K562 (cell line): ENCODE measurements at regions not wholly inside any gene's neighbourhood (a gene's known extent, or its start where the extent isn't known, plus 50 kb on each side); places are given as distances from the start of the nearest gene placed in this dataset.

Experiments used
- ATAC-seq: fragments of 200-7000 bp; cut with Tn5 transposase; 3 replicates; pipeline ENCODE4 v1.9.1; 2020; ENCODE audit warnings: moderate library complexity
- BruUV-seq: library from RNA; stranded (reverse); fragments of 400-500 nt; replicated peaks from 2 replicates; lab custom pipeline; 2021; lab: Mats Ljungman, UMichigan
- CTCF ChIA-PET: fragments of 300-600 bp; formaldehyde crosslinking; extraction: SDS; loops from one replicate; lab custom pipeline; 2021; ENCODE audit warnings: low intra/inter-chr PET ratio; lab: Yijun Ruan, JAX
- POLR2A ChIA-PET: fragments of 300-600, 350-650 bp; sonication (Branson Sonifier 250); formaldehyde crosslinking; extraction: SDS; loops from one replicate; lab custom pipeline; 2021; ENCODE audit warnings: antibody characterized with exemption, inconsistent platforms; lab: Yijun Ruan, JAX
- DNase-seq, 4 experiments: peaks; one replicate each; pipeline versions ENCODE4 v3.0.0 to v3.0.0-alpha.2; 2011 to 2018; ENCODE audit warnings: low spot score in 3 of 4, mixed read lengths in 3 of 4; ENCODE audit errors: extremely low read depth in 1 of 4
- FAIRE-seq: peaks from 2 replicates; lab custom pipeline; 2011; peaks lifted over from hg19 to GRCh38; lab: Jason Lieb, UNC
- H2AFZ ChIP-seq: 2 replicates; pipeline ENCODE4 v1.6.0; 2011; ENCODE audit warnings: low read depth, low read length, control low read depth, inconsistent platforms
- H3K27ac ChIP-seq: fragments of 200-600 bp; 3 replicates; pipeline ENCODE4 v1.8.0; 2011; ENCODE audit warnings: low read depth, mild to moderate bottlenecking, control low read depth, inconsistent platforms, low read length, moderate library complexity, mixed read lengths; ENCODE audit errors: extremely low read depth
- H3K27me3 ChIP-seq, 2 experiments: fragments of 300-600 bp in 1 of 2; 2 replicates in 1 of 2; 3 replicates in 1 of 2; pipeline versions ENCODE4 v1.6.0 to v1.8.0; 2011; ENCODE audit warnings: inconsistent platforms in 2 of 2, low read length in 2 of 2, mild to moderate bottlenecking in 1 of 2, mixed read lengths in 1 of 2, moderate library complexity in 1 of 2; ENCODE audit not compliant: control insufficient read depth in 2 of 2, insufficient read depth in 2 of 2
- H3K36me3 ChIP-seq: fragments of 300-600 bp; 3 replicates; pipeline ENCODE4 v1.8.0; 2011; ENCODE audit warnings: mild to moderate bottlenecking, low read length, inconsistent platforms; ENCODE audit not compliant: control insufficient read depth, insufficient read depth
- H3K4me1 ChIP-seq, 2 experiments: fragments of 200-600 bp in 1 of 2; replicated peaks in 1 of 2; 2 replicates in 1 of 2; 3 replicates in 1 of 2; pipeline versions ENCODE4 v1.5.1 to v1.8.0; 2011; ENCODE audit warnings: inconsistent platforms in 2 of 2, low read length in 2 of 2, mild to moderate bottlenecking in 1 of 2, mixed read lengths in 1 of 2, moderate library complexity in 1 of 2; ENCODE audit not compliant: control insufficient read depth in 2 of 2, insufficient read depth in 2 of 2
- H3K4me2 ChIP-seq: 2 replicates; pipeline ENCODE4 v1.6.1; 2011; ENCODE audit warnings: low read length, control low read depth, inconsistent platforms, mixed read lengths; ENCODE audit not compliant: insufficient read depth
- H3K4me3 ChIP-seq: fragments of 200-600 bp; sonication (generic), shearing (Covaris generic); 2 replicates; pipeline ENCODE4 v1.5.1; 2016; ENCODE audit warnings: control low read depth, inconsistent platforms
- H3K79me2 ChIP-seq: fragments of 200-600 bp; 3 replicates; pipeline ENCODE4 v1.8.0; 2011; ENCODE audit warnings: low read length, inconsistent platforms; ENCODE audit not compliant: control insufficient read depth, insufficient read depth
- H3K9ac ChIP-seq, 2 experiments: 2 replicates each; pipeline versions ENCODE4 v1.6.0 to v1.6.1; 2011; ENCODE audit warnings: low read depth in 2 of 2, low read length in 2 of 2, control low read depth in 1 of 2, inconsistent platforms in 1 of 2, mild to moderate bottlenecking in 1 of 2, mixed read lengths in 1 of 2; ENCODE audit not compliant: insufficient read depth in 1 of 2
- H3K9me1 ChIP-seq: one replicate; pipeline ENCODE4 v1.6.0; 2011; ENCODE audit warnings: inconsistent platforms, mild to moderate bottlenecking, low read length, moderate library complexity; ENCODE audit not compliant: control insufficient read depth, insufficient read depth
- H3K9me3 ChIP-seq: replicated peaks from 2 replicates; pipeline ENCODE4 v1.5.1; 2011; ENCODE audit warnings: low read depth, low read length, inconsistent platforms; ENCODE audit not compliant: control insufficient read depth, insufficient read depth
- H4K20me1 ChIP-seq: replicated peaks from 2 replicates; pipeline ENCODE4 v1.6.1; 2011; ENCODE audit warnings: low read length, inconsistent platforms, mixed read lengths; ENCODE audit not compliant: control insufficient read depth, insufficient read depth
- ATF2 ChIP-seq: sonication (generic); formaldehyde crosslinking; IDR thresholded peaks from 2 replicates; pipeline ENCODE4 v1.8.1; 2022; ENCODE audit warnings: missing genetic modification reagents
- CTCF ChIP-seq, 3 experiments: IDR thresholded peaks in 2 of 3; conservative IDR thresholded peaks in 1 of 3; 2 replicates each; pipeline ENCODE4 v1.5.1; 2011 to 2012; ENCODE audit warnings: low read length in 3 of 3, mild to moderate bottlenecking in 3 of 3, control low read depth in 2 of 3, improper control_type of control experiment in 1 of 3, inconsistent platforms in 1 of 3, low read depth in 1 of 3, mixed read lengths in 1 of 3, moderate library complexity in 1 of 3; ENCODE audit not compliant: insufficient read depth in 2 of 3
- ELK3 ChIP-seq: fragments of 450-650 bp; formaldehyde crosslinking; IDR thresholded peaks from 2 replicates; pipeline ENCODE4 v1.4.0; 2020; ENCODE audit warnings: mild to moderate bottlenecking
- ETV5 ChIP-seq: sonication (generic); formaldehyde crosslinking; IDR thresholded peaks from 2 replicates; pipeline ENCODE4 v1.4.0; 2020; ENCODE audit warnings: low read depth, mild to moderate bottlenecking, missing genetic modification reagents
- HDAC3 ChIP-seq: fragments of 450-650 bp; IDR thresholded peaks from 2 replicates; pipeline ENCODE4 v1.6.1; 2018; ENCODE audit warnings: borderline replicate concordance, mild to moderate bottlenecking, moderate library complexity; ENCODE audit not compliant: partially characterized antibody
- ID3 ChIP-seq, 2 experiments: fragments of 250-450 bp in 1 of 2; fragments of 450-650 bp in 1 of 2; sonication (Bioruptor Pico) in 1 of 2; IDR thresholded peaks; 2 replicates each; pipeline versions ENCODE4 v1.6.1 to v1.8.0; 2016 to 2021; ENCODE audit warnings: mild to moderate bottlenecking in 2 of 2, moderate library complexity in 2 of 2, missing compliant biosample characterization in 1 of 2, missing genetic modification characterization in 1 of 2
- KDM2B ChIP-seq: fragments of 250-450 bp; sonication (Bioruptor Pico); IDR thresholded peaks from 2 replicates; pipeline ENCODE4 v1.8.0; 2021; ENCODE audit warnings: mild to moderate bottlenecking, moderate library complexity
- MEF2A ChIP-seq: IDR thresholded peaks from 2 replicates; pipeline ENCODE4 v1.6.1; 2011; ENCODE audit warnings: low read depth, mild to moderate bottlenecking, low read length, moderate library complexity; ENCODE audit not compliant: control insufficient read depth
- MLLT1 ChIP-seq, 2 experiments: fragments of 450-650 bp; IDR thresholded peaks; 2 replicates each; pipeline ENCODE4 v1.6.1; 2016
- NFE2 ChIP-seq: IDR thresholded peaks from 2 replicates; pipeline ENCODE4 v1.6.1; 2014; ENCODE audit warnings: antibody characterized with exemption, low read depth
- PPARD ChIP-seq: fragments of 250-450 bp; sonication (Bioruptor Pico); IDR thresholded peaks from 2 replicates; pipeline ENCODE4 v1.8.0; 2022; ENCODE audit warnings: inconsistent platforms, mild to moderate bottlenecking, moderate library complexity
- SAP30 ChIP-seq: fragments of 200-600 bp; sonication (generic); IDR thresholded peaks from 2 replicates; pipeline ENCODE4 v1.6.1; 2012; ENCODE audit warnings: borderline replicate concordance, low read depth, mild to moderate bottlenecking, moderate library complexity, low read length, control low read depth, inconsistent platforms; ENCODE audit not compliant: insufficient read depth, poor library complexity, severe bottlenecking
- WGBS: fragments of 100-300 bp; shearing (Covaris generic); methylation state at CpG from one replicate; pipeline ENCODE4 v1.1.6; 2016; ENCODE audit warnings: low coverage, mixed read lengths; ENCODE audit not compliant: insufficient coverage; ENCODE audit errors: missing lambda C conversion rate; 5-methylcytosine and 5-hydroxymethylcytosine counted together
- in situ Hi-C: fragments of 300-500 bp; cut with MboI; formaldehyde crosslinking; loops from 4 replicates; pipeline ENCODE4 v1.15.0; 2018; ENCODE audit warnings: inconsistent platforms, mixed read lengths
- intact Hi-C: fragments of 100-400 bp; cut with micrococcal nuclease; formaldehyde crosslinking; loops from 2 replicates; pipeline ENCODE4 v1.14.2; 2022

GRCh38 chr20:55151171-55151570 is 675.8 kb downstream of the DOK5 start:
- FAIRE-seq: no peak
- BruUV-seq: no TSS peak
- in situ Hi-C loops: no loop called here
- ATAC-seq: no peak
- Histone ChIP-seq H2AFZ (no peak overlapping the region), H3K9ac (no peak overlapping the region), H3K9me3 (no peaks in the 10 kb centered on the region), H3K9me1 (no peaks in the 10 kb centered on the region), H4K20me1 (no peaks in the 10 kb centered on the region), H3K27me3 (no peaks in the 10 kb centered on the region), H3K36me3 (no peaks in the 10 kb centered on the region), H3K4me3 (no peak overlapping the region), H3K79me2 (no peaks in the 10 kb centered on the region), H3K27ac (no peak overlapping the region), H3K4me2 (no peak overlapping the region), H3K4me1 (no peaks in the 10 kb centered on the region)
- intact Hi-C loops: no loop called here
- ChIA-PET POLR2A (no interaction called here), CTCF (no interaction called here)
- 1% methylated on average over 4 of the region's 4 CpGs for WGBS
- no peak for TF ChIP-seq ELK3 (CRISPR knock-in tag)
- TF ChIP-seq KDM2B (CRISPR knock-in tag): no peak
- no peak for TF ChIP-seq ATF2 (CRISPR knock-in tag)
- TF ChIP-seq CTCF (IDR thresholded peaks at IDR 0.05 in 2 of 3, conservative IDR thresholded peaks at IDR 0.05 in 1 of 3; ENCODE audit: insufficient read depth in 2 of 3, low read depth in 1 of 3, low read length in 3 of 3): no peak
- TF ChIP-seq PPARD: no peak
- TF ChIP-seq MEF2A: no peak
- no peak for TF ChIP-seq ID3 (CRISPR knock-in tag; IDR thresholded peaks at IDR 0.05)
- TF ChIP-seq ID3 (tag; IDR thresholded peaks at IDR 0.05): no peak
- TF ChIP-seq MLLT1 (IDR thresholded peaks at IDR 0.05): no peak
- TF ChIP-seq NFE2: no peak
- no peak for TF ChIP-seq SAP30
- no peak for TF ChIP-seq ETV5 (CRISPR knock-in tag)
- TF ChIP-seq HDAC3: no peak
- no peak for DNase-seq
